Type B pancreatic cell (in vitro differentiated cells): ENCODE measurements at regions not wholly inside any gene's neighbourhood (a gene's known extent, or its start where the extent isn't known, plus 50 kb on each side); places are given as distances from the start of the nearest gene placed in this dataset.

Source experiments
- DNase-seq: peaks from one replicate; pipeline ENCODE4 v3.0.0; 2021; ENCODE audit warnings: mixed read lengths; ENCODE audit not compliant: unreplicated experiment; ENCODE audit errors: extremely low spot score
- H3K27ac Mint-ChIP-seq: 2 replicates; pipeline ENCODE4 v1.8.0; 2021; ENCODE audit warnings: mild to moderate bottlenecking, mixed read lengths
- H3K27me3 Mint-ChIP-seq: 2 replicates; pipeline ENCODE4 v1.8.0; 2021; ENCODE audit warnings: mixed read lengths
- H3K36me3 Mint-ChIP-seq: 2 replicates; pipeline ENCODE4 v1.8.0; 2021; ENCODE audit warnings: mixed read lengths
- H3K4me1 Mint-ChIP-seq: one replicate; pipeline ENCODE4 v1.8.0; 2021; ENCODE audit warnings: mixed read lengths; ENCODE audit not compliant: unreplicated experiment
- H3K4me3 Mint-ChIP-seq: 2 replicates; pipeline ENCODE4 v1.8.0; 2021; ENCODE audit warnings: mild to moderate bottlenecking, mixed read lengths
- H3K9me3 Mint-ChIP-seq: 2 replicates; pipeline ENCODE4 v1.8.0; 2021; ENCODE audit warnings: mixed read lengths
- CTCF ChIP-seq: fragments of 200-600 bp; sonication (generic); conservative IDR thresholded peaks from 2 replicates; pipeline ENCODE4 v1.5.0; 2021; ENCODE audit warnings: antibody characterized with exemption, mild to moderate bottlenecking

GRCh38 chr2:180416627-180417026 is 409.5 kb upstream of the CWC22 start:
- Mint-ChIP-seq H3K27ac (no peak overlapping the region), H3K4me1 (peaks cover 3% of the 10 kb centered on the region), H3K27me3 (peaks cover 2% of the 10 kb centered on the region), H3K36me3 (no peaks in the 10 kb centered on the region), H3K4me3 (no peak overlapping the region), H3K9me3 (no peaks in the 10 kb centered on the region)
- no peak for DNase-seq
- no peak for TF ChIP-seq CTCF

- no peak for TF ChIP-seq CTCF
- H3K36me3 Mint-ChIP-seq, result no peaks in the 10 kb centered on the region
- no peak for DNase-seq
Observed at GRCh38 chr2:180413336-180413735, 406.2 kb upstream of the CWC22 start.

GRCh38 chr2:180412219-180412618 is 405.1 kb upstream of the CWC22 start:
- no peaks in the 10 kb centered on the region for H3K36me3 Mint-ChIP-seq
- DNase-seq, result no peak
- no peak for TF ChIP-seq CTCF
- no peak overlapping the region for H3K27ac Mint-ChIP-seq
- peaks cover 8% of the 10 kb centered on the region for H3K4me1 Mint-ChIP-seq
- no peaks in the 10 kb centered on the region for H3K9me3 Mint-ChIP-seq
- H3K27me3 Mint-ChIP-seq, result peaks cover 5% of the 10 kb centered on the region
- H3K4me3 Mint-ChIP-seq, result no peak overlapping the region

More at GRCh38 chr2:180413336-180413735, 406.2 kb upstream of the CWC22 start:
- Mint-ChIP-seq H3K9me3 (no peaks in the 10 kb centered on the region), H3K27ac (no peak overlapping the region), H3K4me1 (peaks cover 8% of the 10 kb centered on the region), H3K27me3 (peaks cover 5% of the 10 kb centered on the region), H3K4me3 (no peak overlapping the region)

GRCh38 chr2:180411661-180412060 is 404.6 kb upstream of the CWC22 start:
- Mint-ChIP-seq H3K27ac (no peak overlapping the region), H3K4me1 (peaks cover 8% of the 10 kb centered on the region), H3K9me3 (no peaks in the 10 kb centered on the region), H3K36me3 (no peaks in the 10 kb centered on the region), H3K4me3 (no peak overlapping the region), H3K27me3 (peaks cover 5% of the 10 kb centered on the region)
- DNase-seq, result no peak
- no peak for TF ChIP-seq CTCF

- H3K27me3 Mint-ChIP-seq, result peaks cover 4% of the 10 kb centered on the region
- DNase-seq, result no peak
- H3K4me3 Mint-ChIP-seq, result no peak overlapping the region
- H3K9me3 Mint-ChIP-seq, result no peaks in the 10 kb centered on the region
- H3K36me3 Mint-ChIP-seq, result no peaks in the 10 kb centered on the region
- peaks cover 6% of the 10 kb centered on the region for H3K4me1 Mint-ChIP-seq
- H3K27ac Mint-ChIP-seq, result no peak overlapping the region
- TF ChIP-seq CTCF, result no peak
Observed at GRCh38 chr2:180406687-180407086, 399.6 kb upstream of the CWC22 start.

- Mint-ChIP-seq H3K4me3 (no peak overlapping the region), H3K27me3 (no peaks in the 10 kb centered on the region), H3K4me1 (no peaks in the 10 kb centered on the region), H3K9me3 (no peaks in the 10 kb centered on the region), H3K36me3 (no peaks in the 10 kb centered on the region), H3K27ac (no peak overlapping the region)
- no peak for TF ChIP-seq CTCF
- no peak for DNase-seq
Observed at GRCh38 chr2:180405520-180405919, 398.4 kb upstream of the CWC22 start.
